Tibial nerve (tissue), 4 donors: ENCODE measurements at regions not wholly inside any gene's neighbourhood (a gene's known extent, or its start where the extent isn't known, plus 50 kb on each side); places are given as distances from the start of the nearest gene placed in this dataset.

Experiments used
- DNase-seq, 2 donors: peaks; one replicate each; pipeline ENCODE4 v3.0.0-alpha.2; 2019; ENCODE audit warnings: low spot score in 2 of 2
- H3K27ac ChIP-seq, 4 donors: fragments of 200-600 bp; sonication (generic) in 3 of 4; one replicate each; pipeline ENCODE4 v1.5.1; 2017 to 2019; ENCODE audit warnings: mild to moderate bottlenecking in 1 of 4
- H3K27me3 ChIP-seq, 2 donors: fragments of 200-600 bp; sonication (generic) in 1 of 2; one replicate each; pipeline versions ENCODE4 v1.5.1 to v1.6.0; 2017 to 2019
- H3K36me3 ChIP-seq, 3 donors: fragments of 200-600 bp; sonication (generic); one replicate each; pipeline ENCODE4 v1.5.1; 2018 to 2019
- H3K4me1 ChIP-seq, 4 donors: fragments of 200-600 bp; sonication (generic) in 3 of 4; one replicate each; pipeline ENCODE4 v1.5.1; 2017 to 2019
- H3K4me3 ChIP-seq, 4 donors: fragments of 200-600 bp; sonication (generic) in 3 of 4; one replicate each; pipeline ENCODE4 v1.5.1; 2017 to 2019; ENCODE audit warnings: mild to moderate bottlenecking in 1 of 4, moderate library complexity in 1 of 4
- H3K9me3 ChIP-seq, 4 donors: fragments of 200-600 bp; sonication (generic) in 3 of 4; one replicate each; pipeline ENCODE4 v1.5.1; 2017 to 2019
- EP300 ChIP-seq, 2 donors: sonication (generic); formaldehyde crosslinking; IDR thresholded peaks; one replicate each; pipeline ENCODE4 v1.6.1; 2017; ENCODE audit warnings: antibody characterized with exemption in 2 of 2, mild to moderate bottlenecking in 1 of 2
- POLR2A ChIP-seq, 2 donors: fragments of 450-650 bp; IDR thresholded peaks; one replicate each; pipeline ENCODE4 v1.6.1; 2017; ENCODE audit warnings: antibody characterized with exemption in 2 of 2, mild to moderate bottlenecking in 2 of 2, moderate library complexity in 2 of 2
- WGBS, 2 donors: methylation state at CpG; one replicate each; pipeline ENCODE4 v1.1.5; 2018; 5-methylcytosine and 5-hydroxymethylcytosine counted together
- TF ChIP-seq, protein P1 (sequence below), 5 experiments: fragments of 200-600 bp in 3 of 5; fragments of 450-650 bp in 2 of 5; sonication (generic) in 3 of 5; IDR thresholded peaks; one replicate each; pipeline ENCODE4 v1.5.1; 2016 to 2019; ENCODE audit warnings: antibody characterized with exemption in 5 of 5, mild to moderate bottlenecking in 3 of 5, moderate library complexity in 2 of 5

DNA sequence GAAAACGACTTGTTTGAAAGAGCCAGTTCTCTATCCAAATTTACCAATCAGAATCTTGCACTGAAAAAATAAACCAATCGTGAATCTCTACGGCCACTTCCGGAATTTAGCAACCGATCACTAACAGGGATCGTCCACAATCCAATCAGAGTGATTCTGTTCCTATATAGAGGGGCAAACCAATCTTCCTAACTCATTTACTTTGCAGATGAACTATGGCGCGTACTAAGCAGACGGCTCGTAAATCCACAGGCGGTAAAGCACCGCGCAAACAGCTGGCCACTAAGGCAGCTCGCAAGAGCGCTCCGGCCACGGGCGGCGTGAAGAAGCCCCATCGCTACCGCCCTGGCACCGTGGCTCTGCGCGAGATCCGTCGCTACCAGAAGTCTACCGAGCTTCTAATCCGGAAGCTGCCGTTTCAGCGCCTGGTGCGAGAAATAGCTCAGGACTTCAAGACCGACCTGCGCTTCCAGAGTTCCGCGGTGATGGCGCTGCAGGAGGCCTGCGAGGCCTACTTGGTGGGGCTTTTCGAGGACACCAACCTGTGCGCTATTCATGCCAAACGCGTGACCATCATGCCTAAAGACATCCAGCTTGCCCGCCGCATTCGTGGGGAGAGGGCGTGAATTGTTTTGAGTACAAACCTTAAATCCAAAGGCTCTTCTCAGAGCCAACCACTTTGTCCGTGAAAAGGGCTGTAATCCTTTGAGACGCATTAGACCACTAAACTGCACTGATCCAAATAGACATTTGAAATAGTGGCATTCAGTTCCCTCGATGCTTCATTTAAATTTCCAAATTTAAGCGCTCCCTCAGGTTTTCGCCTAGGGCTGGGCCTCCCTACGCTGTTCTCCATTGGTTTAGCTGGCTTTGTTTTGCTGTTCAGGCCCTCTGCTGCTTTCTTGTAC, 138.0 kb downstream of the HFE start:
- H3K27ac ChIP-seq, result peak overlapping the region in 3 of 4 donors; percentile 78 to 89 (median 86)

DNA sequence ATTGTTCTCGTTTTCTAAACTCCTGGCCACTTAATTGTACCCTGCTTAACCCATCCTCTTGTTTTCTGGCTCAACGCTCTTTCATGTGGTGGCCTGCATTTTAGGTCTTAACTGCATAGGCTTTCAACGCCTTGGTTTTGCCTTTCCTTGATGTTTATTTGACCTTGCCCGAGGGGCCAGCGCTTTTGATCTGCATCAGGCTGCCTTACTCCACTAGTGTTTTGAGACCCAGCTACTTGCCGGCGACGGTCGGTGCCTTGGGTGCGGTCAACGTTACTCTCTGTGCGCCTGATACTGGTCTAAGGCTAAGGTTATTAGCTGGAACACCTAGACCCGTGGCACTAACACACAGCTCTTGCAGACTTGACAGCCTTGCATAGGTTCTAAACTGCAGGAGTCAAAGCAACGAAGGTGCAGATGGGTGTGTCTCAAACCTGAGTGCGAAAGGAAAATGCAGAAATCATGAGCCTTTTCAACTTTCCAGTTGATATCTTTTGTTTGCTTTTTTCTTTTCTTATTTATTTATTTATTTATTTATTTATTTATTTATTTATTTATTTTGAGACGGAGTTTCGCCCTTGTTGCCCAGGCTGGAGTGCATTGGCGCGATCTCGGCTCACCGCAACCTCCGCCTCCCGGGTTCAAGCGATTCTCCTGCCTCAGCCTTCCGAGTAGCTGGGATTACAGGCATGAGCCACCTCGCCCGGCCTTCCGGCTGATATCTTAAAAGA, 138.8 kb downstream of the HFE start:
- 63 to 64% methylated on average over 28 of the region's 28 CpGs for WGBS, 2 donors
- H3K4me1 ChIP-seq, result peaks cover 0 to 15% (median 0%) of the 10 kb centered on the region in 4 donors
- no peak overlapping the region for H3K27ac ChIP-seq
- no peak for DNase-seq
- no peaks in the 10 kb centered on the region for H3K9me3 ChIP-seq
- H3K36me3 ChIP-seq, result no peaks in the 10 kb centered on the region
- H3K27me3 ChIP-seq, result peaks cover 0 to 87% of the 10 kb centered on the region in 2 donors
- H3K4me3 ChIP-seq, result no peak overlapping the region
- TF ChIP-seq POLR2A (IDR thresholded peaks at IDR 0.05), result no peak
- no peak for TF ChIP-seq EP300 (IDR thresholded peaks at IDR 0.05)
- TF ChIP-seq, protein P1, sequence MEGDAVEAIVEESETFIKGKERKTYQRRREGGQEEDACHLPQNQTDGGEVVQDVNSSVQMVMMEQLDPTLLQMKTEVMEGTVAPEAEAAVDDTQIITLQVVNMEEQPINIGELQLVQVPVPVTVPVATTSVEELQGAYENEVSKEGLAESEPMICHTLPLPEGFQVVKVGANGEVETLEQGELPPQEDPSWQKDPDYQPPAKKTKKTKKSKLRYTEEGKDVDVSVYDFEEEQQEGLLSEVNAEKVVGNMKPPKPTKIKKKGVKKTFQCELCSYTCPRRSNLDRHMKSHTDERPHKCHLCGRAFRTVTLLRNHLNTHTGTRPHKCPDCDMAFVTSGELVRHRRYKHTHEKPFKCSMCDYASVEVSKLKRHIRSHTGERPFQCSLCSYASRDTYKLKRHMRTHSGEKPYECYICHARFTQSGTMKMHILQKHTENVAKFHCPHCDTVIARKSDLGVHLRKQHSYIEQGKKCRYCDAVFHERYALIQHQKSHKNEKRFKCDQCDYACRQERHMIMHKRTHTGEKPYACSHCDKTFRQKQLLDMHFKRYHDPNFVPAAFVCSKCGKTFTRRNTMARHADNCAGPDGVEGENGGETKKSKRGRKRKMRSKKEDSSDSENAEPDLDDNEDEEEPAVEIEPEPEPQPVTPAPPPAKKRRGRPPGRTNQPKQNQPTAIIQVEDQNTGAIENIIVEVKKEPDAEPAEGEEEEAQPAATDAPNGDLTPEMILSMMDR (IDR thresholded peaks at IDR 0.05), result no peak

More for the DNA sequence above, 138.0 kb downstream of the HFE start:
- Histone ChIP-seq H3K27me3 (peaks cover 0 to 94% of the 10 kb centered on the region in 2 donors), H3K36me3 (no peaks in the 10 kb centered on the region), H3K4me3 (peak overlapping the region; percentile 24 to 56 (median 43)), H3K9me3 (no peaks in the 10 kb centered on the region), H3K4me1 (peaks cover 0 to 15% (median 0%) of the 10 kb centered on the region in 4 donors)
- 24 to 43% methylated on average over 43 to 47 of the region's 51 CpGs for WGBS, 2 donors
- DNase-seq, result no peak
- TF ChIP-seq POLR2A (IDR thresholded peaks at IDR 0.05) (no peak), EP300 (IDR thresholded peaks at IDR 0.05) (no peak)
- TF ChIP-seq, protein P1 (IDR thresholded peaks at IDR 0.05), result no peak

DNA sequence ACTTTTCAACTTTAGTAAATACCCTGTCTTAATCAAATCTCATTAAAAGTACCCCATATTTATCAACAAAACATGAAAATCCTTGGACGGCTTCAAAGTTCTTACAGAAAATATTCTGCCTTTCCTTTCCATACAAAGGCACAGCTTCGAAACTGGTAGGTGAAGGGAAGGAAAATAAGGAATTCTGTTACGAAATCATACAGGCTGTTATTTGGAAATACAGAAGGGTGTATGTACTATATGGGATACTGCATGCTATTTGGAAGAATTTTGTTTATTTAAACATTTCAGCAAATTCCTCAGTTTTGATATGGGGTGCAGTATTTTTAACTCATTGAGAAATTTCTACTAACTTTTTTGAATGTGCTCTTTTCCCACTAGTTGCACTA, 138.4 kb upstream of the BTN3A2 start:
- no peaks in the 10 kb centered on the region for H3K36me3 ChIP-seq
- H3K27me3 ChIP-seq, result peaks cover 0 to 87% of the 10 kb centered on the region in 2 donors
- DNase-seq, result no peak
- 91 to 98% methylated on average over 3 of the region's 3 CpGs for WGBS, 2 donors
- no peak overlapping the region for H3K27ac ChIP-seq
- H3K4me3 ChIP-seq, result no peak overlapping the region
- no peaks in the 10 kb centered on the region for H3K9me3 ChIP-seq
- H3K4me1 ChIP-seq, result peaks cover 0 to 15% (median 0%) of the 10 kb centered on the region in 4 donors
- TF ChIP-seq POLR2A (IDR thresholded peaks at IDR 0.05) (no peak), EP300 (IDR thresholded peaks at IDR 0.05) (no peak)
- TF ChIP-seq, protein P1 (IDR thresholded peaks at IDR 0.05), result no peak

DNA sequence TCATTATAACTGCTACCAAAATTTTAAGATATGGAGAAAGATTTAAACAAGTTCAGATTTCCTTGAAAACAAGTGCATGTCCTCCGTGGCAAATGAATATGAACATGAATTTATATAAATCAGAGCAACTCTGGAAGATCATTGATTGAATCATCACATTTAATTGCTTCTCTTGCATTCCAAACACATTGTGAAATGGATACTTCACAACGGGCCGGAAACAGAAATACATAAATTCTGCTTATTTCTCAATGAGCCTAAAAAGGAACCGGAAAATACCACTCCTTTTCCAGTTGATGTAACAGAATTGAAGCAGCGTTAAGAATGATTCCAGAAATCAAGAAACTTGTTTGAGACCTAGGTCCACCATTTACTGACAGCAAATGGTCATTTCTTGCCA, 134.6 kb upstream of the BTN3A2 start:
- no peak overlapping the region for H3K4me3 ChIP-seq
- WGBS, 2 donors, result 72% methylated on average over 5 of the region's 5 CpGs
- peaks cover 0 to 2% (median 0%) of the 10 kb centered on the region in 4 donors for H3K9me3 ChIP-seq
- no peaks in the 10 kb centered on the region for H3K36me3 ChIP-seq
- no peak overlapping the region for H3K27ac ChIP-seq
- no peak for DNase-seq
- TF ChIP-seq, protein P1 (IDR thresholded peaks at IDR 0.05), result no peak
- TF ChIP-seq POLR2A (IDR thresholded peaks at IDR 0.05) (no peak), EP300 (IDR thresholded peaks at IDR 0.05) (no peak)
- peaks cover 0 to 30% (median 6%) of the 10 kb centered on the region in 4 donors for H3K4me1 ChIP-seq
- peaks cover 5 to 89% of the 10 kb centered on the region in 2 donors for H3K27me3 ChIP-seq
